Activated naive CD8-positive, alpha-beta T cell treated with anti-CD3 and anti-CD28 coated beads, Interleukin-2, amount 10 ng/mL, durations not matched to agents 7 days and 5 days (primary cell): ENCODE measurements at regions not wholly inside any gene's neighbourhood (a gene's known extent, or its start where the extent isn't known, plus 50 kb on each side); places are given as distances from the start of the nearest gene placed in this dataset.
"Not testable (repeated sequence)": the region's sequence is repeated elsewhere in the genome, so short reads cannot be mapped to it uniquely, and the experiment has no call there.

ENCODE experiments used
- ATAC-seq: fragments of 150-1000 bp; cut with Tn5 transposase; one replicate; pipeline ENCODE4 v1.10.0; 2021; ENCODE audit warnings: low read depth, moderate library complexity
- POLR2A ChIA-PET: fragments of 350-600 bp; sonication (Branson Sonifier 250); formaldehyde crosslinking; loops from one replicate; lab custom pipeline; 2021; ENCODE audit warnings: antibody characterized with exemption; lab: Charles Lee
- DNase-seq: peaks from one replicate; pipeline ENCODE4 v3.0.0; 2021
- H3K27ac Mint-ChIP-seq: one replicate; pipeline ENCODE4 v1.8.0; 2022; ENCODE audit warnings: mild to moderate bottlenecking, mixed read lengths
- H3K27me3 Mint-ChIP-seq: one replicate; pipeline ENCODE4 v1.8.0; 2022; ENCODE audit warnings: mild to moderate bottlenecking, moderate library complexity, mixed read lengths
- H3K36me3 Mint-ChIP-seq: one replicate; pipeline ENCODE4 v1.8.0; 2021; ENCODE audit warnings: mild to moderate bottlenecking, mixed read lengths
- H3K4me1 Mint-ChIP-seq: one replicate; pipeline ENCODE4 v1.8.0; 2021; ENCODE audit warnings: mixed read lengths
- H3K4me3 Mint-ChIP-seq: one replicate; pipeline ENCODE4 v1.8.0; 2022; ENCODE audit warnings: mild to moderate bottlenecking, moderate library complexity, mixed read lengths
- H3K9me3 Mint-ChIP-seq: one replicate; pipeline ENCODE4 v1.8.0; 2021; ENCODE audit warnings: mixed read lengths

GRCh38 chr7:65105650-65106203, 99.2 kb upstream of the ERV3-1 start:
- H3K9me3 Mint-ChIP-seq, DNase-seq, H3K27ac Mint-ChIP-seq, H3K4me3 Mint-ChIP-seq, H3K4me1 Mint-ChIP-seq, H3K27me3 Mint-ChIP-seq, POLR2A ChIA-PET, ATAC-seq, H3K36me3 Mint-ChIP-seq: not testable (repeated sequence)

- H3K9me3 Mint-ChIP-seq, ATAC-seq, H3K4me3 Mint-ChIP-seq, H3K27me3 Mint-ChIP-seq, POLR2A ChIA-PET, H3K27ac Mint-ChIP-seq, DNase-seq, H3K36me3 Mint-ChIP-seq, H3K4me1 Mint-ChIP-seq: not testable (repeated sequence)
Observed at GRCh38 chr7:65100499-65100898, 94.0 kb upstream of the ERV3-1 start.

DNA sequence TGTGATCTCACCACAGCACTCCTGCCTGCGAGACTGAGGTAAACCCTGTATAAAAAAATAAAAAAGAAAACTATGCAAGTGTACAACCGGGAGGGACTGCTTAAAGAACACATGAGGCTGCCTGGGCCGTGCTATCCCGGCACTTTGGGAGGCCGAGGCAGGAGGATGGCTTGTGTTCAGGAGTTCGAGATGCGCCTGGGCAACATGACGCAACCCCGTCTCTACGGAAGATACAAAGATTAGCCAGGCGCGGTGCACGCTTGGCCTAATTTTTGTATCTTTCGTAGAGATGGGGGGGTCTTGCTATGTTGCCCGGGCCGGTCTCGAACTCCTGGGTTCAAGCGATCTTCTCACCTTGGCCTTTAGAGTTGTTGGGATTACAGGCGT, 75.2 kb upstream of the ERV3-1 start:
- POLR2A ChIA-PET, result interaction anchor here (1.6 kb wide), 1 partner anchor 75 kb away, joined by 6 read pairs; the partner anchor contains the start of gene ERV3-1
- Mint-ChIP-seq H3K4me3 (peak overlapping the region; percentile 84), H3K36me3 (peaks cover 10% of the 10 kb centered on the region), H3K27ac (peak overlapping the region; percentile 88)
- not testable (repeated sequence) for DNase-seq, H3K9me3 Mint-ChIP-seq, H3K4me1 Mint-ChIP-seq, H3K27me3 Mint-ChIP-seq, ATAC-seq

DNA sequence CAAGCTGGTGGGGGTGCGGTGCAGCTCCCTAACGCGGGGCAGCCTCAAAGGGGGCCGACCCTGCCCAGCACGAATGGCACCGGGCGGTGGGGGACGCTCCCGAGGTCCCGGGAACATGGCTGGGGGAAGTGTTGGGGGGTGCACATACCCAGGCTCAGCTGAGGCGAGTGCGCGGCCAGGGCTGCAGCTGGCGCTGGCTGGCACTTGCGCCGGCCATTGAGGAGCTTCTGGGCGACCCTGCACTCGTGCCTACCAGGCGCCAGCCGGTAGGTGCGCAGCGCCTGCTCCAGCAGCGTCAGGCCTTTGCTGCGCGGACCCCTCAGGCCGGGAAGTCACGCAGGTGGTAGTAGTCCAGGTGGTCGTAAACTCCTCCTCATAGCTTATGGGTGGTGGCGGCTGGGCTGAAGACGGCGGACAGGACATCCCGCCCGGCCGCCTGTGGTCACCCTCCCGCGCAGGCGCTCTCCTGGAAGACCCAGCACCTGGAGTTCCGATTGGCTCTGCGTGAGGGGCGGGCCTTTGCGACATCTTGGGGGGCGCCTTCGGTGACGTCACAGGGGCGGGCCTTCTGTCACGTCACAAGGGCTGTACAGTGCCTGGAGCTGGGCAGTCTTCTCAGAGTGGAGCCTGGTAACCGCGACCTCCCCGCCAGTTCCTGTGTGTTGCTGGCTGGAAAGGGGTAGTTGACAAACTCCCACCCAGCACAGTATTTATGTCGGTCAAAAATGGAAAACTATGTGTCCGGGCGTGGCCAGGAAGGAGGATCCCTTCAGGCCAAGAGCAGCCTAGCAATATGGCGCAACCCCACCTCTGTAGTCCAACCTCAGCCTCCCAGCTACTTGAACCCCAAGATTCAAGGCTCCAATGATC, 74.5 kb upstream of the ERV3-1 start:
- DNase-seq (peak; percentile 92), ATAC-seq (peak; percentile 97)
- H3K36me3 Mint-ChIP-seq, result peaks cover 10% of the 10 kb centered on the region
- not testable (repeated sequence) for H3K27me3 Mint-ChIP-seq, H3K9me3 Mint-ChIP-seq, H3K4me1 Mint-ChIP-seq
- peak overlapping the region; percentile 88 for H3K27ac Mint-ChIP-seq
- peak overlapping the region; percentile 84 for H3K4me3 Mint-ChIP-seq
- POLR2A ChIA-PET, result interaction anchor here (1.6 kb wide), 1 partner anchor 74 kb away, joined by 6 read pairs; the partner anchor contains the start of gene ERV3-1

DNA sequence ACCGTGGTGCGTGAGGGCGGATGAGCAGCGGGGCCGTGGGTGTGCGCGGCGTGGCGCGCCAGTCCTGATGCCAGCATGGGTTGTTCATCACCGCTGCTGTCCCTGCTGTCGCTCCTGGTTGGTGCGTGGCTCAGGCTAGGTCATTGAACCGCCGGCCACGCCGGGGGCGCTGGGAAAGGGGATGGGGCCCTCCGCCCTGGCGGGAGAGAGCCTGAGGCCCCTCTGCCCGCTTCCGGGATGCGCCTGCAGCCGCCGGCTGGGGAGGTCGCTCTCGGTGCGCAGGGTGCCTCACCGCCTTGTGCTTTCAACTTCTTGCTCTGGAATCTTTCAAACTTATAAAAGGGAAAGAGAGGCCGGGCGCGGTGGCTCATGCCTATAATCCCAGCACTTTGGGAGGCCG, 68.5 kb upstream of the ERV3-1 start:
- POLR2A ChIA-PET, result not testable (repeated sequence)

GRCh38 chr7:65073160-65073559, 66.7 kb upstream of the ERV3-1 start:
- H3K4me3 Mint-ChIP-seq, H3K9me3 Mint-ChIP-seq, H3K27ac Mint-ChIP-seq, POLR2A ChIA-PET, ATAC-seq, DNase-seq, H3K4me1 Mint-ChIP-seq, H3K27me3 Mint-ChIP-seq: not testable (repeated sequence)
- peaks cover 25% of the 10 kb centered on the region for H3K36me3 Mint-ChIP-seq

More for the DNA sequence above, 68.5 kb upstream of the ERV3-1 start:
- not testable (repeated sequence) for H3K27ac Mint-ChIP-seq, H3K27me3 Mint-ChIP-seq, H3K4me1 Mint-ChIP-seq, H3K4me3 Mint-ChIP-seq, DNase-seq, ATAC-seq, H3K9me3 Mint-ChIP-seq
- H3K36me3 Mint-ChIP-seq, result peaks cover 23% of the 10 kb centered on the region

DNA sequence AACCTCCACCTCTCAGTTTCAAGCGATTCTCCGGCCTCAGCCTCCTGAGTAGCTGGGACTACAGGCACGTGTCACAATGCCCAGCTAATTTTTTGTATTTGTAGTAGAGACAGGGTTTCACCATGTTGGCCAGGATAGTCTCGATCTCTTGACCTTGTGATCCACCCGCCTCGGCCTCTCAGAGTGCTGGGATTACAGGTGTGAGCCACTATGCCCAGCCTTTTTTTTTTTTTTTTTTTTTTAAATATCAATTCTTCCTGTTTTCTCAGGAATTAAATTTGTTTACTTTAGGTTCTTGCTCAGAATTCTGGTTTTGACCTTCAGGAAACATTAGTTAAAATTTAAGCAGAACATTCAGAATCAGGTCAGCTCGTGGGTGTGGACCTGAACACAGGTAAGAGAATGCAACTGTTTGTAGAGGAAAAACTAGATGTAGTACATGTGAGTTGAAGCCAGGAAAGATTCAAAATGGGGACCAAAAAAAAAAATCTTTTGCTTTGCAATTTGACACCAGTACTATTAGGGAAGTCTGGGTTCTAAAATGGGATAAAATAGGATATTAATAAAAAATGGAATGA, 65.5 kb upstream of the ERV3-1 start:
- H3K4me1 Mint-ChIP-seq, POLR2A ChIA-PET, ATAC-seq, H3K27ac Mint-ChIP-seq, DNase-seq, H3K27me3 Mint-ChIP-seq, H3K9me3 Mint-ChIP-seq, H3K4me3 Mint-ChIP-seq: not testable (repeated sequence)
- peaks cover 20% of the 10 kb centered on the region for H3K36me3 Mint-ChIP-seq

- POLR2A ChIA-PET, H3K9me3 Mint-ChIP-seq, DNase-seq, H3K4me1 Mint-ChIP-seq, ATAC-seq, H3K27me3 Mint-ChIP-seq, H3K4me3 Mint-ChIP-seq, H3K27ac Mint-ChIP-seq: not testable (repeated sequence)
- peaks cover 20% of the 10 kb centered on the region for H3K36me3 Mint-ChIP-seq
Observed at GRCh38 chr7:65069476-65069875, 63.0 kb upstream of the ERV3-1 start.

- POLR2A ChIA-PET, H3K27me3 Mint-ChIP-seq, H3K9me3 Mint-ChIP-seq, H3K4me3 Mint-ChIP-seq, H3K27ac Mint-ChIP-seq, DNase-seq, H3K4me1 Mint-ChIP-seq, ATAC-seq: not testable (repeated sequence)
- peaks cover 19% of the 10 kb centered on the region for H3K36me3 Mint-ChIP-seq
Observed at GRCh38 chr7:65062566-65062965, 56.1 kb upstream of the ERV3-1 start.

GRCh38 chr7:65059247-65059646, 52.8 kb upstream of the ERV3-1 start:
- ATAC-seq, DNase-seq, H3K4me3 Mint-ChIP-seq, H3K27ac Mint-ChIP-seq, POLR2A ChIA-PET, H3K4me1 Mint-ChIP-seq, H3K27me3 Mint-ChIP-seq, H3K9me3 Mint-ChIP-seq: not testable (repeated sequence)
- H3K36me3 Mint-ChIP-seq, result peaks cover 34% of the 10 kb centered on the region
